Medulla oblongata (tissue), 1 donor: ENCODE measurements at regions not wholly inside any gene's neighbourhood (a gene's known extent, or its start where the extent isn't known, plus 50 kb on each side); places are given as distances from the start of the nearest gene placed in this dataset.

ENCODE experiments used
- DNase-seq: peaks from one replicate; pipeline ENCODE4 v3.0.0-alpha.2; 2015; ENCODE audit errors: extremely low spot score

- DNase-seq = no peak
Measured at GRCh38 chr6:164230259-164230658, 815.7 kb downstream of the QKI start.

- no peak for DNase-seq
Measured at GRCh38 chr6:164229716-164230115, 815.2 kb downstream of the QKI start.

GRCh38 chr6:164227952-164228522 lies 813.5 kb downstream of the QKI start:
- DNase-seq = no peak

GRCh38 chr6:164216839-164217238 lies 802.3 kb downstream of the QKI start:
- no peak for DNase-seq

- peak; percentile 17 for DNase-seq
Measured at GRCh38 chr6:164216368-164216767, 801.9 kb downstream of the QKI start.

- DNase-seq = no peak
Measured at GRCh38 chr6:164214066-164214465, 799.5 kb downstream of the QKI start.

- DNase-seq = no peak
Measured at GRCh38 chr6:164211254-164211653, 796.7 kb downstream of the QKI start.

GRCh38 chr6:164210783-164211182 lies 796.3 kb downstream of the QKI start:
- no peak for DNase-seq

- DNase-seq = no peak
Measured at GRCh38 chr6:164210323-164210722, 795.8 kb downstream of the QKI start.

- no peak for DNase-seq
Measured at GRCh38 chr6:164208371-164208770, 793.9 kb downstream of the QKI start.

GRCh38 chr6:164206807-164207423 lies 792.4 kb downstream of the QKI start:
- no peak for DNase-seq

GRCh38 chr6:164200071-164200470 lies 785.6 kb downstream of the QKI start:
- DNase-seq = no peak

- no peak for DNase-seq
Measured at GRCh38 chr6:164195942-164196281, 781.4 kb downstream of the QKI start.

GRCh38 chr6:164195278-164195941 lies 780.9 kb downstream of the QKI start:
- no peak for DNase-seq

GRCh38 chr6:164188861-164189260 lies 774.3 kb downstream of the QKI start:
- no peak for DNase-seq

GRCh38 chr6:164185471-164185871 lies 771.0 kb downstream of the QKI start:
- peak; percentile 51 for DNase-seq

- peak; percentile 75 for DNase-seq
Measured at GRCh38 chr6:164184410-164184809, 769.9 kb downstream of the QKI start.

GRCh38 chr6:164183556-164184123 lies 769.1 kb downstream of the QKI start:
- DNase-seq = no peak

GRCh38 chr6:164178679-164179332 lies 764.3 kb downstream of the QKI start:
- no peak for DNase-seq

GRCh38 chr6:164169355-164169754 lies 754.8 kb downstream of the QKI start:
- DNase-seq = no peak

GRCh38 chr6:164168595-164168994 lies 754.1 kb downstream of the QKI start:
- DNase-seq = peak; percentile 16

- peak; percentile 58 for DNase-seq
Measured at GRCh38 chr6:164167873-164168405, 753.4 kb downstream of the QKI start.
